ENCODE measurements at regions not wholly inside any gene's neighbourhood (a gene's known extent, or its start where the extent isn't known, plus 50 kb on each side); places are given as distances from the start of the nearest gene placed in this dataset.
"Not testable (repeated sequence)": the region's sequence is repeated elsewhere in the genome, so short reads cannot be mapped to it uniquely, and the experiment has no call there.

- TF ChIP-seq CTCF (IDR thresholded peaks at IDR 0.05; ENCODE audit: control insufficient read depth, insufficient read depth, low read depth, low read length, missing control alignments) = no peak
- DNase-seq (ENCODE audit: low read depth) = no peak
These were observed 164.5 kb downstream of the ERMARD start for GRCh38 chr6:169915769-169916550.

GRCh38 chr6:169913745-169914144, 162.3 kb downstream of the ERMARD start:
- H3K4me3 ChIP-seq (ENCODE audit: control insufficient read depth, low read depth, low read length); DNase-seq (ENCODE audit: low read depth): not testable (repeated sequence)

More at GRCh38 chr6:169915769-169916550, 164.5 kb downstream of the ERMARD start:
- no peak overlapping the region for H3K4me3 ChIP-seq (ENCODE audit: control insufficient read depth, low read depth, low read length)

GRCh38 chr6:169913096-169913638, 161.7 kb downstream of the ERMARD start:
- DNase-seq (ENCODE audit: low read depth) = no peak
- H3K4me3 ChIP-seq (ENCODE audit: control insufficient read depth, low read depth, low read length) = no peak overlapping the region
- TF ChIP-seq CTCF (IDR thresholded peaks at IDR 0.05; ENCODE audit: control insufficient read depth, insufficient read depth, low read depth, low read length, missing control alignments) = no peak

GRCh38 chr6:169912266-169913095, 161.1 kb downstream of the ERMARD start:
- no peak overlapping the region for H3K4me3 ChIP-seq (ENCODE audit: control insufficient read depth, low read depth, low read length)
- DNase-seq (ENCODE audit: low read depth) = no peak
- no peak for TF ChIP-seq CTCF (IDR thresholded peaks at IDR 0.05; ENCODE audit: control insufficient read depth, insufficient read depth, low read depth, low read length, missing control alignments)

- TF ChIP-seq CTCF (IDR thresholded peaks at IDR 0.05; ENCODE audit: control insufficient read depth, insufficient read depth, low read depth, low read length, missing control alignments) = no peak
- no peak for DNase-seq (ENCODE audit: low read depth)
- no peak overlapping the region for H3K4me3 ChIP-seq (ENCODE audit: control insufficient read depth, low read depth, low read length)
These were observed 160.1 kb downstream of the ERMARD start for GRCh38 chr6:169911264-169912263.

GRCh38 chr6:169909113-169909512, 157.7 kb downstream of the ERMARD start:
- no peak for TF ChIP-seq CTCF (IDR thresholded peaks at IDR 0.05; ENCODE audit: control insufficient read depth, insufficient read depth, low read depth, low read length, missing control alignments)
- H3K4me3 ChIP-seq (ENCODE audit: control insufficient read depth, low read depth, low read length) = no peak overlapping the region
- no peak for DNase-seq (ENCODE audit: low read depth)
